ENCODE measurements at regions not wholly inside any gene's neighbourhood (a gene's known extent, or its start where the extent isn't known, plus 50 kb on each side); places are given as distances from the start of the nearest gene placed in this dataset.

GRCh38 chr20:43243672-43244269 is 54.1 kb upstream of the PTPRT start:
- no peaks in the 10 kb centered on the region; a peak in 1 of 5 replicates for H3K27me3 ChIP-seq (ENCODE audit: control insufficient read depth in 2 of 2, insufficient read depth in 2 of 2, low read length in 2 of 2)
- no peak overlapping the region for H3K4me2 ChIP-seq (ENCODE audit: insufficient read depth, low read length)
- intact Hi-C loops (cut with micrococcal nuclease): no loop called here
- no peaks in the 10 kb centered on the region for H3K9me1 ChIP-seq (ENCODE audit: control insufficient read depth, insufficient read depth, low read length)
- ChIA-PET POLR2A (no interaction called here), CTCF (ENCODE audit: low intra/inter-chr PET ratio) (no interaction called here)
- H3K9ac ChIP-seq (ENCODE audit: insufficient read depth in 1 of 2, low read depth in 2 of 2, low read length in 2 of 2): no peak overlapping the region
- H3K4me1 ChIP-seq (replicated peaks in 1 of 2; ENCODE audit: control insufficient read depth in 2 of 2, insufficient read depth in 2 of 2, low read length in 2 of 2): no peaks in the 10 kb centered on the region
- no peaks in the 10 kb centered on the region for H4K20me1 ChIP-seq (replicated peaks; ENCODE audit: control insufficient read depth, insufficient read depth, low read length)
- H3K36me3 ChIP-seq (ENCODE audit: control insufficient read depth, insufficient read depth, low read length): no peaks in the 10 kb centered on the region
- no peaks in the 10 kb centered on the region for H3K79me2 ChIP-seq (ENCODE audit: control insufficient read depth, insufficient read depth, low read length)
- H2AFZ ChIP-seq (ENCODE audit: low read depth, low read length): no peak overlapping the region
- peak in 1 of 4 experiments; percentile 3 for DNase-seq (ENCODE audit: extremely low read depth in 1 of 4, low spot score in 3 of 4)
- in situ Hi-C loops (cut with MboI): no loop called here
- BruUV-seq (replicated peaks): no TSS peak
- TF ChIP-seq TBP (optimal IDR thresholded peaks at IDR 0.05; ENCODE audit: low read depth, low read length) (no peak), HES1 (IDR thresholded peaks at IDR 0.05; ENCODE audit: low read depth) (no peak), ZFP91 (CRISPR knock-in tag; IDR thresholded peaks at IDR 0.05) (no peak), ADNP (tag; IDR thresholded peaks at IDR 0.05) (no peak), ETV1 (tag; conservative IDR thresholded peaks at IDR 0.05; ENCODE audit: low read depth) (no peak), CXXC5 (CRISPR knock-in tag; IDR thresholded peaks at IDR 0.05) (no peak), EP300 (IDR thresholded peaks at IDR 0.05; ENCODE audit: low read length) (no peak), TOE1 (IDR thresholded peaks at IDR 0.05; ENCODE audit: borderline replicate concordance) (no peak), TOE1 (CRISPR knock-in tag; IDR thresholded peaks at IDR 0.05; ENCODE audit: borderline replicate concordance, low read depth) (no peak), FOXP4 (CRISPR knock-in tag; IDR thresholded peaks at IDR 0.05; ENCODE audit: borderline replicate concordance) (no peak), KAT2B (IDR thresholded peaks at IDR 0.05; ENCODE audit: low read depth, low read length) (no peak), E2F3 (CRISPR knock-in tag; IDR thresholded peaks at IDR 0.05) (no peak)
- no peak overlapping the region for H3K27ac ChIP-seq (ENCODE audit: extremely low read depth, low read depth, low read length)
- no peak overlapping the region for H3K4me3 ChIP-seq
- H3K9me3 ChIP-seq (replicated peaks; ENCODE audit: control insufficient read depth, insufficient read depth, low read depth, low read length): no peaks in the 10 kb centered on the region
- ATAC-seq: no peak
- WGBS (ENCODE audit: insufficient coverage, low coverage, missing lambda C conversion rate): 0% methylated on average over 7 of the region's 7 CpGs
- no peak for FAIRE-seq
